ENCODE measurements at regions not wholly inside any gene's neighbourhood (a gene's known extent, or its start where the extent isn't known, plus 50 kb on each side); places are given as distances from the start of the nearest gene placed in this dataset.

DNA sequence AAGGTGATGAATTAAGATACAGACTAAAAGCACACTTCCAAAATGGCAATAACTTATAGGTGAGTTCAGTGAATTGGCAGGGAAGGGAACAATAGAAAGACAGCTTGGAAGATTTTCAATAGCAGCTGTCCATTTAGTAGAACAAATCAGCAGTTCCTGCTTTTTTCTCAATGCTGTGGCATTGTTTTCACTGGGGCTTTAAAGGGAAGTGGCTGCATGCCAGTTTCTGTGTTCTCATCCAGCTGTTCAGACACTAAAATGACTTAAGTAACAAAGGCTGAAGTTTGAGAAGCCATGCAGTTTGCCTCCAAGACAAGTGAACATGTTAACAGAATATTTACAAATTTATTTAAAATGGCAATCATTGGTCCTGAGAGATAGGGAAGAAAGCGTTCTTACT, 291.9 kb downstream of the FAM47A start:
- DNase-seq (ENCODE audit: low read depth in 1 of 2, low spot score in 1 of 2): no peak
- H3K4me3 ChIP-seq (replicated peaks; ENCODE audit: insufficient read depth, low read length): no peak overlapping the region
- TF ChIP-seq, protein P1, sequence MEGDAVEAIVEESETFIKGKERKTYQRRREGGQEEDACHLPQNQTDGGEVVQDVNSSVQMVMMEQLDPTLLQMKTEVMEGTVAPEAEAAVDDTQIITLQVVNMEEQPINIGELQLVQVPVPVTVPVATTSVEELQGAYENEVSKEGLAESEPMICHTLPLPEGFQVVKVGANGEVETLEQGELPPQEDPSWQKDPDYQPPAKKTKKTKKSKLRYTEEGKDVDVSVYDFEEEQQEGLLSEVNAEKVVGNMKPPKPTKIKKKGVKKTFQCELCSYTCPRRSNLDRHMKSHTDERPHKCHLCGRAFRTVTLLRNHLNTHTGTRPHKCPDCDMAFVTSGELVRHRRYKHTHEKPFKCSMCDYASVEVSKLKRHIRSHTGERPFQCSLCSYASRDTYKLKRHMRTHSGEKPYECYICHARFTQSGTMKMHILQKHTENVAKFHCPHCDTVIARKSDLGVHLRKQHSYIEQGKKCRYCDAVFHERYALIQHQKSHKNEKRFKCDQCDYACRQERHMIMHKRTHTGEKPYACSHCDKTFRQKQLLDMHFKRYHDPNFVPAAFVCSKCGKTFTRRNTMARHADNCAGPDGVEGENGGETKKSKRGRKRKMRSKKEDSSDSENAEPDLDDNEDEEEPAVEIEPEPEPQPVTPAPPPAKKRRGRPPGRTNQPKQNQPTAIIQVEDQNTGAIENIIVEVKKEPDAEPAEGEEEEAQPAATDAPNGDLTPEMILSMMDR (IDR thresholded peaks at IDR 0.05; ENCODE audit: insufficient read depth, low read length): no peak
- no peak for TF ChIP-seq POLR2AphosphoS5 (IDR thresholded peaks at IDR 0.05; ENCODE audit: low read depth)
- TF ChIP-seq, protein P2, sequence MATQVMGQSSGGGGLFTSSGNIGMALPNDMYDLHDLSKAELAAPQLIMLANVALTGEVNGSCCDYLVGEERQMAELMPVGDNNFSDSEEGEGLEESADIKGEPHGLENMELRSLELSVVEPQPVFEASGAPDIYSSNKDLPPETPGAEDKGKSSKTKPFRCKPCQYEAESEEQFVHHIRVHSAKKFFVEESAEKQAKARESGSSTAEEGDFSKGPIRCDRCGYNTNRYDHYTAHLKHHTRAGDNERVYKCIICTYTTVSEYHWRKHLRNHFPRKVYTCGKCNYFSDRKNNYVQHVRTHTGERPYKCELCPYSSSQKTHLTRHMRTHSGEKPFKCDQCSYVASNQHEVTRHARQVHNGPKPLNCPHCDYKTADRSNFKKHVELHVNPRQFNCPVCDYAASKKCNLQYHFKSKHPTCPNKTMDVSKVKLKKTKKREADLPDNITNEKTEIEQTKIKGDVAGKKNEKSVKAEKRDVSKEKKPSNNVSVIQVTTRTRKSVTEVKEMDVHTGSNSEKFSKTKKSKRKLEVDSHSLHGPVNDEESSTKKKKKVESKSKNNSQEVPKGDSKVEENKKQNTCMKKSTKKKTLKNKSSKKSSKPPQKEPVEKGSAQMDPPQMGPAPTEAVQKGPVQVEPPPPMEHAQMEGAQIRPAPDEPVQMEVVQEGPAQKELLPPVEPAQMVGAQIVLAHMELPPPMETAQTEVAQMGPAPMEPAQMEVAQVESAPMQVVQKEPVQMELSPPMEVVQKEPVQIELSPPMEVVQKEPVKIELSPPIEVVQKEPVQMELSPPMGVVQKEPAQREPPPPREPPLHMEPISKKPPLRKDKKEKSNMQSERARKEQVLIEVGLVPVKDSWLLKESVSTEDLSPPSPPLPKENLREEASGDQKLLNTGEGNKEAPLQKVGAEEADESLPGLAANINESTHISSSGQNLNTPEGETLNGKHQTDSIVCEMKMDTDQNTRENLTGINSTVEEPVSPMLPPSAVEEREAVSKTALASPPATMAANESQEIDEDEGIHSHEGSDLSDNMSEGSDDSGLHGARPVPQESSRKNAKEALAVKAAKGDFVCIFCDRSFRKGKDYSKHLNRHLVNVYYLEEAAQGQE (IDR thresholded peaks at IDR 0.05; ENCODE audit: insufficient replicate concordance, low read depth): no peak
- TF ChIP-seq GABPA (IDR thresholded peaks at IDR 0.05; ENCODE audit: low read depth): no peak
- peak; percentile 61; the same call in 1 of the 2 replicates for TF ChIP-seq SPI1 (IDR thresholded peaks at IDR 0.05; ENCODE audit: borderline replicate concordance, low read depth)
- no peaks in the 10 kb centered on the region for H3K27me3 ChIP-seq (ENCODE audit: insufficient read depth, poor library complexity, severe bottlenecking)
- no peak overlapping the region for H3K27ac ChIP-seq (replicated peaks)

DNA sequence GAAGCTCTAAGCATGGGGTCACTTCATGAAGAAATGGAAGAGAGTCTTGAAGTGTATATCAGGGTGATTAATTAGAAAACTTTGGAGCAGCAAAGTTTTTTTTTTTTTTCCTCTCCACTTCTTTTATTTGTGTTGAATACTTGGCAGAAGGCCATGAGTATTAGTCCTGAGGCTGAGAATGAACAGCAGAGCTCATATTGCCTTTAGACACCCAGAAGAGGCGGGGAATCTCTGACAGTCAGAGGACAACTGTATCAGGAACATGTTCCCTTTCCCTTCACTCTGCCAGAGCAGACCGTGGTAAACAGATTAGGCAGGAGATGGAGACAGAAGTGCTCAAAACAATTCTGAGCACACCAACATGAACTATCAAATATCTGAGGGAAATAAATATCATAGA, 300.9 kb downstream of the FAM47A start:
- no peak for DNase-seq (ENCODE audit: low read depth in 1 of 2, low spot score in 1 of 2)
- TF ChIP-seq, protein P2 (IDR thresholded peaks at IDR 0.05; ENCODE audit: insufficient replicate concordance, low read depth): no peak
- TF ChIP-seq POLR2AphosphoS5 (IDR thresholded peaks at IDR 0.05; ENCODE audit: low read depth): no peak
- TF ChIP-seq SPI1 (IDR thresholded peaks at IDR 0.05; ENCODE audit: borderline replicate concordance, low read depth): no peak
- TF ChIP-seq, protein P1 (IDR thresholded peaks at IDR 0.05; ENCODE audit: insufficient read depth, low read length): no peak
- Histone ChIP-seq H3K4me3 (replicated peaks; ENCODE audit: insufficient read depth, low read length) (no peak overlapping the region), H3K27ac (replicated peaks) (no peak overlapping the region), H3K27me3 (ENCODE audit: insufficient read depth, poor library complexity, severe bottlenecking) (no peaks in the 10 kb centered on the region)

DNA sequence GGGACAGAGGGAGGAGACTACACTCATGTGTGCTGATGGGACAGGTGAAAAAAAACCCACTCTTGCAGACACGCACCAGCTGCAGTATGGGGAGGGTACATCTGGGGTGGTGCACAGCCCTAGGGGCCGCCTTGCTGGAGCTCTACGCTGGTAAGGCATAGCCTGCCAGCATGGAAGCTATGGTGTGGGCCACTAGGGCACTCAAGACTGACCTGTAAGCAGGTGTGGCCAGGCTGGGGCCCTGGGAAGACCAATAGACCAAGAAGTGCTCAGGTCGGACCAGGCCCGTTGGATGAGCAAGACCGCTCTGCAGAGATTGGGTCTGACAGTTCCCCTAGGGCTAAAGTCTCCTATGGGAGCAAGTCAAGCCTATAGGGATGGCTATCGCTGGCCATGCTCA, 314.8 kb downstream of the FAM47A start:
- DNase-seq (ENCODE audit: low read depth in 1 of 2, low spot score in 1 of 2): no peak
- TF ChIP-seq SPI1 (IDR thresholded peaks at IDR 0.05; ENCODE audit: borderline replicate concordance, low read depth) (no peak), POLR2AphosphoS5 (IDR thresholded peaks at IDR 0.05; ENCODE audit: low read depth) (no peak), GABPA (IDR thresholded peaks at IDR 0.05; ENCODE audit: low read depth) (no peak)
- TF ChIP-seq, protein P1 (IDR thresholded peaks at IDR 0.05; ENCODE audit: insufficient read depth, low read length): no peak
- TF ChIP-seq, protein P2 (IDR thresholded peaks at IDR 0.05; ENCODE audit: insufficient replicate concordance, low read depth): no peak
- Histone ChIP-seq H3K4me3 (replicated peaks; ENCODE audit: insufficient read depth, low read length) (no peak overlapping the region), H3K27me3 (ENCODE audit: insufficient read depth, poor library complexity, severe bottlenecking) (no peaks in the 10 kb centered on the region), H3K27ac (replicated peaks) (no peak overlapping the region)
